H1 (cell line): ENCODE measurements at regions not wholly inside any gene's neighbourhood (a gene's known extent, or its start where the extent isn't known, plus 50 kb on each side); places are given as distances from the start of the nearest gene placed in this dataset.

Experiments
- CTCF ChIA-PET: fragments of 300-600 bp; sonication (Branson Sonifier 250); formaldehyde crosslinking; loops from one replicate; lab custom pipeline; 2021; ENCODE audit not compliant: partially characterized antibody; lab: Charles Lee
- POLR2A ChIA-PET: fragments of 300-600 bp; sonication (Branson Sonifier 250); formaldehyde crosslinking; loops from one replicate; lab custom pipeline; 2021; ENCODE audit warnings: inconsistent platforms; ENCODE audit not compliant: partially characterized antibody; lab: Charles Lee
- DNase-seq, 2 experiments: peaks; one replicate each; pipeline versions ENCODE4 v3.0.0 to v3.0.0-alpha.2; 2010 to 2022; ENCODE audit warnings: low spot score in 2 of 2, low read depth in 1 of 2, mixed read lengths in 1 of 2
- FAIRE-seq: peaks from 2 replicates; lab custom pipeline; 2011; peaks lifted over from hg19 to GRCh38; lab: Jason Lieb, UNC
- H2AFZ ChIP-seq: 2 replicates; pipeline ENCODE4 v1.8.1; 2012; ENCODE audit warnings: low read length, inconsistent platforms
- H2AK5ac ChIP-seq: 2 replicates; pipeline ENCODE4 v1.6.1; 2013; ENCODE audit warnings: low read depth, low read length
- H2BK120ac ChIP-seq: replicated peaks from 2 replicates; pipeline ENCODE3; 2013; ENCODE audit warnings: low read depth, low read length, inconsistent platforms
- H2BK12ac ChIP-seq: 2 replicates; pipeline ENCODE4 v1.6.1; 2013; ENCODE audit warnings: low read depth, low read length
- H2BK15ac ChIP-seq: 2 replicates; pipeline ENCODE4 v1.6.1; 2013; ENCODE audit warnings: low read length
- H2BK20ac ChIP-seq: 2 replicates; pipeline ENCODE4 v1.6.1; 2013; ENCODE audit warnings: low read length
- H2BK5ac ChIP-seq: 2 replicates; pipeline ENCODE4 v1.6.1; 2013; ENCODE audit warnings: low read depth, low read length
- H3K14ac ChIP-seq: 2 replicates; pipeline ENCODE4 v1.6.1; 2013; ENCODE audit warnings: inconsistent platforms; ENCODE audit not compliant: insufficient read length
- H3K18ac ChIP-seq: 2 replicates; pipeline ENCODE4 v1.6.1; 2013; ENCODE audit warnings: low read length; ENCODE audit errors: extremely low read depth
- H3K23ac ChIP-seq: 2 replicates; pipeline ENCODE4 v1.6.1; 2013; ENCODE audit warnings: inconsistent platforms; ENCODE audit not compliant: insufficient read length
- H3K23me2 ChIP-seq: 2 replicates; pipeline ENCODE4 v1.6.1; 2013; ENCODE audit warnings: low read depth, low read length
- H3K27ac ChIP-seq: 2 replicates; pipeline ENCODE4 v1.6.1; 2011; ENCODE audit warnings: low read depth, low read length, inconsistent platforms
- H3K27me3 ChIP-seq, 4 experiments: replicated peaks in 1 of 4; 1 replicate in 1 of 4; 2 replicates in 3 of 4; pipeline versions ENCODE4 v1.6.1 to v1.8.1; 2011 to 2013; ENCODE audit warnings: low read length in 3 of 4, mild to moderate bottlenecking in 3 of 4, inconsistent platforms in 2 of 4, mixed read lengths in 2 of 4, moderate library complexity in 1 of 4; ENCODE audit not compliant: control insufficient read depth in 3 of 4, insufficient read depth in 3 of 4; ENCODE audit errors: extremely low read depth in 1 of 4
- H3K36me3 ChIP-seq, 4 experiments: 2 replicates each; pipeline versions ENCODE4 v1.6.1 to v1.8.1; 2011 to 2013; ENCODE audit warnings: mild to moderate bottlenecking in 4 of 4, low read length in 3 of 4, moderate library complexity in 2 of 4, control low read depth in 1 of 4, inconsistent platforms in 1 of 4; ENCODE audit not compliant: insufficient read depth in 4 of 4, control insufficient read depth in 2 of 4
- H3K4ac ChIP-seq: replicated peaks from 2 replicates; pipeline ENCODE3; 2013; ENCODE audit warnings: low read length, low read depth, mixed read lengths, inconsistent platforms; ENCODE audit not compliant: insufficient read length
- H3K4me1 ChIP-seq, 4 experiments: replicated peaks in 1 of 4; 1 replicate in 1 of 4; 2 replicates in 3 of 4; pipeline versions ENCODE4 v1.6.1 to v1.8.1; 2011 to 2013; ENCODE audit warnings: low read length in 3 of 4, inconsistent platforms in 2 of 4, mixed read lengths in 1 of 4; ENCODE audit not compliant: insufficient read depth in 4 of 4, control insufficient read depth in 3 of 4
- H3K4me2 ChIP-seq, 2 experiments: 2 replicates each; pipeline versions ENCODE4 v1.6.1 to v1.8.1; 2011 to 2013; ENCODE audit warnings: low read depth in 2 of 2, low read length in 2 of 2, control low read depth in 1 of 2, inconsistent platforms in 1 of 2, mild to moderate bottlenecking in 1 of 2; ENCODE audit not compliant: insufficient read depth in 1 of 2
- H3K4me3 ChIP-seq, 4 experiments: fragments of 200-600, 300-600 bp in 1 of 4; sonication (generic), shearing (Covaris generic), sonication (Bioruptor Twin) in 1 of 4; 2 replicates each; pipeline versions ENCODE4 v1.5.1 to v1.8.1; 2011 to 2016; ENCODE audit warnings: low read length in 4 of 4, low read depth in 3 of 4, control low read depth in 2 of 4, inconsistent platforms in 2 of 4, mild to moderate bottlenecking in 2 of 4, mixed read lengths in 1 of 4, moderate library complexity in 1 of 4; ENCODE audit not compliant: insufficient read depth in 2 of 4; ENCODE audit errors: extremely low read depth in 1 of 4
- H3K56ac ChIP-seq: replicated peaks from 2 replicates; pipeline ENCODE3; 2013; ENCODE audit warnings: low read depth, mild to moderate bottlenecking, mixed read lengths, low read length, inconsistent platforms; ENCODE audit not compliant: insufficient read length
- H3K79me1 ChIP-seq: 2 replicates; pipeline ENCODE4 v1.6.1; 2013; ENCODE audit warnings: low read depth, low read length, control low read depth
- H3K79me2 ChIP-seq, 2 experiments: 2 replicates each; pipeline versions ENCODE4 v1.6.1 to v1.8.1; 2012 to 2013; ENCODE audit warnings: low read length in 2 of 2, mild to moderate bottlenecking in 2 of 2, inconsistent platforms in 1 of 2; ENCODE audit not compliant: insufficient read depth in 2 of 2, control insufficient read depth in 1 of 2
- H3K9ac ChIP-seq, 4 experiments: replicated peaks in 1 of 4; 1 replicate in 1 of 4; 2 replicates in 3 of 4; pipeline versions ENCODE4 v1.6.1 to v1.8.1; 2011 to 2013; ENCODE audit warnings: low read depth in 3 of 4, low read length in 3 of 4, control low read depth in 2 of 4, mild to moderate bottlenecking in 2 of 4, moderate library complexity in 2 of 4, inconsistent platforms in 1 of 4; ENCODE audit errors: extremely low read depth in 1 of 4
- H3K9me3 ChIP-seq, 2 experiments: 2 replicates each; pipeline versions ENCODE4 v1.6.1 to v1.8.1; 2012 to 2013; ENCODE audit warnings: mild to moderate bottlenecking in 2 of 2, moderate library complexity in 2 of 2, control low read depth in 1 of 2, inconsistent platforms in 1 of 2, low read depth in 1 of 2, low read length in 1 of 2, mixed read lengths in 1 of 2; ENCODE audit not compliant: insufficient read depth in 2 of 2
- H4K20me1 ChIP-seq, 2 experiments: replicated peaks in 1 of 2; 2 replicates each; pipeline versions ENCODE3 to v1.8.1; 2011 to 2013; ENCODE audit warnings: inconsistent platforms in 2 of 2, low read length in 2 of 2, mild to moderate bottlenecking in 1 of 2; ENCODE audit not compliant: insufficient read depth in 2 of 2, control insufficient read depth in 1 of 2
- H4K5ac ChIP-seq: 2 replicates; pipeline ENCODE4 v1.6.1; 2013; ENCODE audit warnings: low read length, low read depth, mixed read lengths, inconsistent platforms; ENCODE audit not compliant: insufficient read length
- H4K8ac ChIP-seq: 2 replicates; pipeline ENCODE4 v1.8.0; 2013; ENCODE audit warnings: mild to moderate bottlenecking, moderate library complexity, low read length, inconsistent platforms; ENCODE audit not compliant: insufficient read depth; ENCODE audit errors: extremely low read depth
- H4K91ac ChIP-seq: replicated peaks from 2 replicates; pipeline ENCODE3; 2013; ENCODE audit warnings: low read length, mixed read lengths, inconsistent platforms; ENCODE audit not compliant: insufficient read length
- ASH2L ChIP-seq: fragments of 200-600, 300-600 bp; sonication (generic); IDR thresholded peaks from one replicate; pipeline ENCODE4 v1.7.1; 2017; ENCODE audit warnings: low read length
- BCL11A ChIP-seq, 2 experiments: IDR thresholded peaks; one replicate each; pipeline ENCODE4 v1.6.1; 2011; ENCODE audit warnings: low read depth in 2 of 2, low read length in 2 of 2, mild to moderate bottlenecking in 2 of 2
- EZH2 ChIP-seq: fragments of 200-600 bp; sonication (generic); IDR thresholded peaks from 2 replicates; pipeline ENCODE4 v1.7.1; 2012; ENCODE audit warnings: low read depth, mild to moderate bottlenecking, moderate library complexity, low read length, inconsistent platforms; ENCODE audit not compliant: severe bottlenecking
- FOSL1 ChIP-seq: IDR thresholded peaks from 2 replicates; pipeline ENCODE4 v1.6.1; 2011; ENCODE audit warnings: mild to moderate bottlenecking, low read depth, low read length, moderate library complexity; ENCODE audit not compliant: insufficient read depth
- PHF8 ChIP-seq: fragments of 200-600 bp; sonication (generic); conservative IDR thresholded peaks from 2 replicates; pipeline ENCODE4 v1.7.1; 2012; ENCODE audit warnings: low read depth, mild to moderate bottlenecking, inconsistent platforms, low read length, moderate library complexity
- POU5F1 ChIP-seq: IDR thresholded peaks from 2 replicates; pipeline ENCODE4 v1.6.1; 2011; ENCODE audit warnings: low read depth, mild to moderate bottlenecking, low read length, moderate library complexity
- WGBS, 2 experiments: shearing (Covaris generic) in 1 of 2; methylation state at CpG; one replicate each; pipeline versions ENCODE4 v1.1.6 to v1.1.7; 2013 to 2015; ENCODE audit warnings: low lambda C conversion rate in 2 of 2, mixed read lengths in 2 of 2, inconsistent platforms in 1 of 2, low coverage in 1 of 2, missing lambda C conversion rate in 1 of 2; ENCODE audit not compliant: insufficient replicate concordance in 2 of 2, insufficient coverage in 1 of 2, insufficient read length in 1 of 2; ENCODE audit errors: extremely low coverage in 1 of 2, missing lambda C conversion rate in 1 of 2; 5-methylcytosine and 5-hydroxymethylcytosine counted together

DNA sequence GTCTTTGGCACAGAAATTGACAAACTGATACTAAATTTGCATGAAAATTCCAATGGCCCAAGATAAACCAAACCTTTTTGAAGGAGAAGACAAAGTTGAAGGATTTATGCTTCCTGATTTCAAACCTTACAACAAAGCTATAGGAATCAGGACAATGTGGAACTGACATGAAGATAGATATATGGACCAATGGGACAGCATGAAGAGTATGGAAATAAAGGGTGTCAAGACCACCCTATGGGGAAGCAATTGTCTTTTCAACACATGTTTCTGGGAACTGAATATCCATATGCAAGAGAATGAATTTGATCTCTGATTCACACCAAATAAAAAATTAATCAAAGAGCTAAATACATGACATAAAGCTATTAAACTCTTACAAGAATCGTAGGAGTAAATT is 77.2 kb upstream of the ADARB2 start:
- H3K4me3 ChIP-seq = no peak overlapping the region
- no peak overlapping the region for H2BK5ac ChIP-seq
- H4K5ac ChIP-seq = no peak overlapping the region
- H3K27ac ChIP-seq = no peak overlapping the region
- no peak overlapping the region for H3K23ac ChIP-seq
- no peak overlapping the region for H2BK15ac ChIP-seq
- no peak overlapping the region for H3K4me2 ChIP-seq
- H3K18ac ChIP-seq = no peak overlapping the region
- ChIA-PET CTCF (interaction anchor here (0.8 to 1.3 kb wide), 2 partner anchors 9 to 959 kb away, joined by 3 read pairs; no protein-coding TSS in a partner anchor), POLR2A (no interaction called here)
- FAIRE-seq (no peak), DNase-seq (no peak)
- no peak overlapping the region for H2AK5ac ChIP-seq
- no peaks in the 10 kb centered on the region for H4K20me1 ChIP-seq
- H4K91ac ChIP-seq = no peak overlapping the region
- no peaks in the 10 kb centered on the region for H3K23me2 ChIP-seq
- TF ChIP-seq FOSL1 = no peak
- no peak for TF ChIP-seq POU5F1
- no peak for TF ChIP-seq PHF8
- TF ChIP-seq EZH2 = no peak
- TF ChIP-seq BCL11A (IDR thresholded peaks at IDR 0.05; ENCODE audit: low read depth in 2 of 2, low read length in 2 of 2) = no peak
- no peak for TF ChIP-seq ASH2L
- no peaks in the 10 kb centered on the region for H3K27me3 ChIP-seq
- no peak overlapping the region for H2BK120ac ChIP-seq
- H2BK20ac ChIP-seq = no peak overlapping the region
- no peaks in the 10 kb centered on the region for H3K79me2 ChIP-seq
- H3K4me1 ChIP-seq = 0 out of 7 replicates have a peak, but pooled peaks cover 0 to 5% (median 0%) of the 10 kb centered on the region in 4 experiments
- no peak overlapping the region for H2BK12ac ChIP-seq
- no peak overlapping the region for H3K9ac ChIP-seq
- H3K4ac ChIP-seq = no peak overlapping the region
- H3K56ac ChIP-seq = no peak overlapping the region
- no peaks in the 10 kb centered on the region for H3K9me3 ChIP-seq
- H3K14ac ChIP-seq = no peak overlapping the region
- WGBS, 2 experiments = 96% methylated on average over 1 of the region's 1 CpG; no CpG with 5 or more reads in 1 of the 2 experiments
- H3K79me1 ChIP-seq = no peaks in the 10 kb centered on the region
- no peaks in the 10 kb centered on the region for H3K36me3 ChIP-seq
- no peak overlapping the region for H4K8ac ChIP-seq
- no peak overlapping the region for H2AFZ ChIP-seq
